ELF-1 (cell line): ENCODE measurements at regions not wholly inside any gene's neighbourhood (a gene's known extent, or its start where the extent isn't known, plus 50 kb on each side); places are given as distances from the start of the nearest gene placed in this dataset.

Source experiments
- DNase-seq: peaks from one replicate; pipeline ENCODE4 v3.0.0-alpha.2; 2016; ENCODE audit warnings: low read depth, low spot score

- DNase-seq, result no peak
Observed at GRCh38 chr2:9156483-9156882, 50.1 kb upstream of the ASAP2 start.

- no peak for DNase-seq
Observed at GRCh38 chr2:9154061-9154460, 52.6 kb upstream of the ASAP2 start.

- DNase-seq, result no peak
Observed at GRCh38 chr2:9153643-9153980, 53.0 kb upstream of the ASAP2 start.

- no peak for DNase-seq
Observed at GRCh38 chr2:9152975-9153642, 53.5 kb upstream of the ASAP2 start.

- no peak for DNase-seq
Observed at GRCh38 chr2:9150906-9151305, 55.7 kb upstream of the ASAP2 start.

GRCh38 chr2:9150568-9150900, 56.1 kb upstream of the ASAP2 start:
- no peak for DNase-seq

GRCh38 chr2:9149726-9150567, 56.7 kb upstream of the ASAP2 start:
- DNase-seq, result peak; percentile 20

- DNase-seq, result no peak
Observed at GRCh38 chr2:9149388-9149660, 57.3 kb upstream of the ASAP2 start.

GRCh38 chr2:9146646-9147045, 60.0 kb upstream of the ASAP2 start:
- no peak for DNase-seq

GRCh38 chr2:9145752-9146430, 60.7 kb upstream of the ASAP2 start:
- peak; percentile 58 for DNase-seq

- DNase-seq, result no peak
Observed at GRCh38 chr2:9145109-9145751, 61.4 kb upstream of the ASAP2 start.

GRCh38 chr2:9144617-9145016, 62.0 kb upstream of the ASAP2 start:
- DNase-seq, result no peak

- DNase-seq, result no peak
Observed at GRCh38 chr2:9144046-9144445, 62.6 kb upstream of the ASAP2 start.

- DNase-seq, result no peak
Observed at GRCh38 chr2:9143264-9143815, 63.3 kb upstream of the ASAP2 start.

GRCh38 chr2:9142551-9143263, 63.9 kb upstream of the ASAP2 start:
- peak; percentile 96 for DNase-seq

GRCh38 chr2:9141706-9142460, 64.7 kb upstream of the ASAP2 start:
- no peak for DNase-seq

GRCh38 chr2:9141091-9141667, 65.4 kb upstream of the ASAP2 start:
- no peak for DNase-seq

GRCh38 chr2:9140645-9141044, 66.0 kb upstream of the ASAP2 start:
- no peak for DNase-seq

- peak; percentile 89 for DNase-seq
Observed at GRCh38 chr2:9139491-9140443, 66.8 kb upstream of the ASAP2 start.
